Right lung (tissue), 2 donors: ENCODE measurements at regions not wholly inside any gene's neighbourhood (a gene's known extent, or its start where the extent isn't known, plus 50 kb on each side); places are given as distances from the start of the nearest gene placed in this dataset.

ENCODE experiments used
- DNase-seq, 2 donors: peaks; one replicate each; pipeline ENCODE4 v3.0.0-alpha.2; 2013

DNA sequence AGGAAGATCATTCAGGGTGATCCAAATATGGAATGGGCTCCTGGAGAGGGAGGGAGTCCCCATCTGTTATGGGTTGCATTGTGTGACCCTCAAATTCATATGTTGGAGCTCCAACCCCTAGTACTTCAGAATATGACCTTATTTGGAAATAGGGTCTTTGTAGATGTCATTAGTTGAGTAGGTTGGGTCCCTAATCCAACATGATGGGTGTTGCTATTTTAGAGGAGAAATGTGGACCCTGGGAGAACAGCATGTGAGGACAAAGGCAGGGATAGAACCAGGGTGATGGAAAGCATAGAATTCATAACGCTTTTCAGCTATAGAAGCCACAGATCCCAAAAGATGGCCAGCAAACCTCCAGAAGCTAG, 91.5 kb upstream of the SMNDC1 start:
- DNase-seq: no peak

DNA sequence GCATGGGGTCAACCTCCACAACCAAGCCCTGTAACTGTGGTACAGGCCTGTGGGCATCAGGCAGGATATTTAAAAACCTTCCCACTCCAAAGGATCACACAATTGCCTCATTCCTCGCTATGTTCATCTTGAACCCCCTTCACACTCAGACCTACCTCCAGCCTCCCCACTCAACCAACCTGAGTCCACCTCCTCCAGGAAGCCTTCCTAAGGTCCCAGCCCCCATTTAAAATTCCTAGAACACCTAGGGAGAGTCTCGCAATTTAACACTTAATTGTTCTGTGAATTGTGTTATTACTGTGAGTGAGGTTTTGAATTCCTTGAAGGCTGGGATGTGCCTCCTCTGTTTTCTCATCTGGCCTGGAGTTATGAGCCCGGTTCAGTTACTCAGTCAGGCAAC, 93.1 kb upstream of the SMNDC1 start:
- DNase-seq: no peak

DNA sequence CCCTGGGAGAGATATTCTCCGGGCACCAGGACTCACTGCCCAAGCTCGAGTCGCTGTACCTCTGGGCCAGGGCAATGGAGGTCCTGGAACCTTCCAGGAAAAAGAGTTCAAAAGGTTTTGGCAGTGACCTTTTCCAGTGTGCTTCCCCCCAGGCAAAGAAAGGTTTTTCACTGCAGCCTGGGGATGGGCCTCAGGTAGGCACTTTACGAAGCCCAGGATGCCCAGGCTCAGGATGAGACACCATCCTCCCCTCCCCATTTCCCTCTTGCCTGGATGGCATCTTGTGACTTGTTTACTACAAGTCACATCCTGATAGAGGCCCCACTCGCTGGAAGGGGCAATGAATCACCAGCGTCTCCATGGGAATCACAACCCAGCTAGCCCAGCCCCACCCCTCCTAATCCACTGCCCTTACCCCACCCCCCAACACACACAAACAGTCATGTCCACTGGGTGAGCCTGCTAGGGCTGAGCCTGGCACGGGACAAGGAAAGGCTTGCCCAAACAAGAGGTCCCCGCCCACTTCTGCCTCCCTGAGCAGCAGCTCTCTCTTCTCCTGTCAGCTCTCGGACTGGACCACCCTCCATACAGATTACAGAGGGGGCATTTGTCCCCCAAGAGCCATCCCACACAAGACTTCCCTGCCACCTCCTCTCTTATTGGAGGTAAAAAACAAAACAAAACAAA, 93.8 kb upstream of the SMNDC1 start:
- DNase-seq: no peak

DNA sequence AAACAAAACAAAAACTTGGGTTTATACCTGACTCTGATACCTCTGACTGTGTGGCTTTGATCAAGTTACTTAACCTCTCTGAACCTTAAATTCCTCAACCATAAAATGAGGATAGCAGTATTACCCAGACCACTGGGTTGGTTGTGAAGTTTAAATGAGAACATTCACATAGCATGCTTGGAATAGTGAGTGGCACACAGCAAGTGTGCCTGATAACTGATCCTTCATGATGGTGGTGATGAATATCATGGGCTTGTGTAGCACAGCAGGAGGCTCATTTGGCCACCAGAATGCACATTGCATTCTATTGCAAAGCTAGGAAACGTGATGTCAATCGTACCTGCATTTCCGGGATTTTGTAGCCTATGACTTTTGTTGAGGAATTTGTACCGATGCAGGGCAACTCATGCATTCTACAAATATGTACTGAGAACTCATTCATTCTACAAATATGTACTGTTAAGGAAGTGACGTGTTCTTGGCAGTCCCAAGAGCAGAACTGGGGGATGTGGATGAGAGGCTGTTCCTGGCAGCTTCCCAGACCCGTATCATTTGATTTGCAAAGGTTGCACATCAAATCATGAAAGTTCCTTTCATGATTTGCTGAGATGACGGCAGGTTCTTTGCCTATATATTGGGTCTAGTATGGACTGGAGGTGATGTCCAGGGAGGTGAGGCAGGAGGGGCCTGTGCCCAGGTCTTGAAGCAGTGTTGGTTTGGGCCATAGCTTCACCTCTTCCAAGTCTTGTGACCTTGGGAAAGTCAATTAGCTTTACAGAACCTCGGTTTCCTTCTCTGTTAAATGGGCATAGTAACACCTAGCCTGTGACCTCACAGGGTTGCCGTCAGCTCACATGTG, 94.6 kb upstream of the SMNDC1 start:
- DNase-seq: peak in 1 of 2 donors; percentile 39

DNA sequence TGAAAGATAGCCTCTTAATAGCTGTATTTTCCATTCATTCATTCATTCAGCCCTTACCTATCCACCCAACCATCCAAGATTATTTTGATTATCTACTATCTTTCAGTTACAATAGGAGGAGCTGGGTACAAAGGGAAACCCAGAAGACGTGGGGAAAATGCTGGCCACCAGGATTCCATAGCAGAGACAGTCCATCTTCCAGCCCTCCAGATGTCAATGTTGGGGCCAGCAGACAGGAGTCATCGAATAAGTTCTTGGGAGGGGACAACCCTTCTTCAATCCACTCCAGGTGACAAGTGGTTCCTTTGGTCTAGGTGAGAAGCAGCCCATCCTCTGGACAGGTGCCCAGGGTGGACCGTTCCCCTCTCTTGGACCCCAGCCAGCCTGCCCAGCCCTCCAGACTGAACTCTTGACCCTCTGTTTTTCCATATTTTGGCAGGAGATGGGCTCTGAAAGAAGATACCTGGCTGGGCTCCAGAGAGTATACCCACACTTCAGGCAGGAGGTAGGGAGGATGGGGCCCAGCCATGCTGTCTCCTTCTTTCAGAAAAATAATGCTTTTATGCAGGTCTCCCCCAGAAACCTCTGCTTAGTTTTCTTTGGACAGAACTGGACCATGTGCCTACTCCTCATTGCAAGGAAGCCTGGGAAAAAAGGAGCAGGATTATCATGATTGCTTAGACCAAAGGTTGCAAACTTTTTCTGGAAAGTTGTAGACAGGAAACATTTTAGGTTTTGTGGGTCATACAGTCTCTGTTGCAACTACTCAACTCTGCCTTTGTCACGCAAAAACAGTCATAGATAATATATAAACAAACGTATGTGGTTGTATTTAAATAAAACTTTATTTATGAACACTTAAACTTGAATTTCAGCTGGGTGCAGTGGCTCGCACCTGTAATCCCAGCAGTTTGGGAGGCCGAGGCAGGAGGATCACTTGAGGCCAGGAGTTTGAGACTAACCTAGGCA, 95.5 kb upstream of the SMNDC1 start:
- DNase-seq: no peak

DNA sequence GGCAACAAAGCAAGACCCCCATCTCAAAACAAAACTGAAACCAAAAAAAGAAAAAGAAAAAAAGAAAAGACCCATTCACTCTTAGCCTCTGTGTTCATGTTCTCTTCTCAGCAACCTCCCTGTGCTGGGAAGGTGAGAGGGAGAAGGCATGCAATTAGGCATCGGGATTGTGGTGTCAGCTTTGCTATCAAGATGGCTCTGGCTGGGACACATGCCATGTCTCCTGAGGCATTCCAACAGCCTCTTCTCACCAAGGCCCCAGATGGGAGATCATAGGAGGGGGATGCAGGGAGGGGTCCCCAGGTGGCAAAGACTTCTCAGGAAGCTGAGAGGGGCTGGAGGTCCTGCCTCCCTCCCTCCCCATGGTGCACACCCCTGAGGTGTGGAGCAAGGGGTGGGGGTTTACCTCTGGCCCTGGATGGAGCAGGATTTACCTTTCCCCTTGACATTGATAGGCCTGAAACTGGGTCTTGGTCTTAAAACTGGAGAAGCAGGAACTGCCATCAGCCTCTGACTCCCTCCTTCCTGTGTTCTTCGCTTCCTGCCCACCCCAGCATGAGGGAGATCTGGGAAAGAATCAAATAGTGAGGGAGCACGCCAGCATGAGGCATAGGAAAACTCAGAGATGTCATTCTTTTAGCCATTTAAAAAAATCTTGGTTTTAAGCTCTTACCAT, 96.2 kb upstream of the DUSP5 start:
- DNase-seq: no peak

DNA sequence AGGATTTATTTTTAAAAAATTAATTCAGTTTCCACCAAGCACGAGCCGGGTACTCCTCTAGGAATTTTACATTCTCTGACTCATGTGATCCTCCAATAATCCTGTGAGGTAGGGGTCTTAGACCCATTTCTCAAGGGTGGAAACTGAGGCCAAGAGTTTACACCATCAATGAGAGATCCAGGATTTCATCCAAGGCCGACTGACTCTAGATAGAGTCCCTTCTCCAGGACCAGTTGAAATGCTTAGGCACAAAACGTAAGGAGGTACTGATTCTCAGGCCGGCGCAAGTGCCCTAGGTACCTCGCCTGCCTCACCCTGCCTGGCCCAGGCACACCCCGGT, 95.7 kb upstream of the DUSP5 start:
- DNase-seq: no peak

DNA sequence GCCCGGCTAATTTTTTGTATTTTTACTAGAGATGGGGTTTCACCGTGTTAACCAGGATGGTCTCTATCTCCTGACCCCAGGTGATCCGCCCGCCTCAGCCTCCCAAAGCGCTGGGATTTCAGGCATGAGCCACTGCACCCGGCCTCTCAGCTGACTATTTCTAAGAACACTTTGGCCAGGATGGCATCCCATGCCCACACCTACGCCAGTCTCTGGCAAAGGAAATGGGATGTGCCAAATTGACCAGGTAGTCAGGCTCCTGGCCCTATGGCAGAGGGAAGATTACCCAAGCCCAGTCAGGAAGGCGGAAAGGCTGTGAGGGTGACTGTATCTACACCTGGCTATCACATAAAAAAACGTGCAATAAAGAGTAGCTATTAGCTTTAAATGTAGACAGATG, 94.1 kb upstream of the DUSP5 start:
- no peak for DNase-seq

DNA sequence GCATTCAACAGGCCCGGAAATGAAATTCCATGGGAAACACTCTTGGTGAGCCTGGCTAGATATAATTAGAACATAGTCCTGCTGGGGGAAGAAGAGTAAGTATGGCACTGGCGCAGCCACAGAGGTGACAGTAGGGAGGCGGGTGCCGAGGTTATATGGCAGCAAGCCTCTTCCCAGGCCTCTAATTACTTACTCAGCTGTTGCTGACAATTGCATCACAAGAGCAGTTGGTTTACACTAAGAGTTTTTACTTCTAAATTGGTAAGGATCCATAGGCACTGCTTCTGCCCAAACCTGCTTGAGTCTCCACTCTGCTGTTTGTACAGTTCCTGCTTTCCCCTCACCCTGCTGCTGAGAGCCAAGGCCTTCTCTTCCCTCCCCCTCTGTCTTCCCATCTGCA, 93.3 kb upstream of the DUSP5 start:
- DNase-seq: no peak

DNA sequence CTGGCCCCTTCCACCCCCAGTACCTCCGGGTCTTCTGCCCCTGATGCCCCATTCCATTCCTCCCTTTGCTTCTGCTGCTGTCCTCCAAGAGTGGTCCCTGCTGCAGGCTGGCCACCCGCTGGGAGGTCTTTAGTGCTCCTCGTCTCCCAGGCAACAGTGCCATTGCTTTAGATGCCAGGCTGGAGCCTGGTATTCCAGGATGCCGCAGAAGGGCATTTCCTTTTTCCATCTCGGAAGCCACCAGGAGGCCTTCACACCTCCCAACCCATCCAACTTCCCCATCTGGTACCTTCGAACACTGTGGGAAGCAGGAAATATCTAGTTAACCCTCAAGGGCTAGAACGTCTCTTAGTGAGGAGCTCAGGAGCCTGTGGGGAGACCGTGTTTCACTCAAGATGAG, 92.9 kb upstream of the DUSP5 start:
- DNase-seq: no peak

DNA sequence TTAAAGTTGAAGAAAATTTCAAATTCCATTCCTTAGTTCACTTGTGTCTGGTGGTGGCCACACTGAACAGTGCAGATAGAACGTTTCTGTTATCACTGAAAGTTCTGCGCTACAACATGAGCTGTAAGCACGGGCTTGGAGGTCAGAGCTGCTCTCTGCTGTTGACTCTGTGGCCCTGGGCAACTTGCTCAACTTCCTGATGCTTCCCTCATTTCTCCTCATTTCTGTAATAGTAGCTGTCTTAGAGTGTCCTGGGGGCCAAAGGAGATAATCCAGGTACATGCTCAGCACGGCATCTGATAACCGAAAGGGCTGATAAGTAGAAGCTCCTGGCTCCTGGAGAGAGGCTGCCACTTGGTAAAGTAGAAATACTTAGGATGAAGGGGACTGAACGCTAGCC, 92.3 kb upstream of the DUSP5 start:
- DNase-seq: no peak

DNA sequence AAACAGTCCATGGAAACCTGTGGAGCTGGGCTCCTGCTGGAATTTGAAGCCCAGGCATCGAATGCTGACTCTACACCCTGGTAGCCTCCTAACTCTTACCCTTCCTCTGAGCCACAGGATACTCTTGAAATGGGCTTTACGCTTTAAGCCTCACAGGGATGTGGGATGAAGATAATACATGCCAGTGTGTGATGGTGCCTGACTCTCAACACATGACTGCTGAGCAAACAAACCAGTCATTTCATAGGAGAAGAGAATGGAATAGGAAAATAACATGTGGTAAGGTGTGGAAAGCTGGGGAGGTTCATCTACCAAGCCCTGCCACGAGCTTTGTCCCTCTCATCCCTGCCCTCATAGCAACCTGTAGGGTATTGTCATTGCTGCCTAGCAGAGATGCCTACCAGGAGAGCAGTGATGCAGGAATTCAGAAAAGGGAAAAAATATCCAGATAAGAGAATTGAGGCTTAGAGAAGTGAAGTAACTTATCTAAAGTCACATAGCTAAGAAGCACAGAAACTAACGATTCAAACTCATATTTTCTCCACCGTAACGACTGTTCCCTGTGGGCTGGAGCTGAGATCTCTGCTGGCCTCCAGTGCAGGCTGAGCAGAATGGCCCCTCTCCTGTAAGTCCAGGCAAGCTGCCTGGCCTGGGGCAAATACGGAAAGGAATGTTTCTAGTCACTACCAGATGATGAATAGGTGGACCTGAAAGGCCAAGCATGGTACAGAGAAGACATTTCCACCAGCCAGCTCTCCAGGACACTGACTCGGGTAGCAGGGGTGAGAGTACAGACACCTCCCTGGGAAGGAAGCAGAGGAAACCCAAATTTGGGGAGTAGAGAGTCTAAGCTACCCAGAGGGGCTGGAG, 90.2 kb upstream of the DUSP5 start:
- no peak for DNase-seq

DNA sequence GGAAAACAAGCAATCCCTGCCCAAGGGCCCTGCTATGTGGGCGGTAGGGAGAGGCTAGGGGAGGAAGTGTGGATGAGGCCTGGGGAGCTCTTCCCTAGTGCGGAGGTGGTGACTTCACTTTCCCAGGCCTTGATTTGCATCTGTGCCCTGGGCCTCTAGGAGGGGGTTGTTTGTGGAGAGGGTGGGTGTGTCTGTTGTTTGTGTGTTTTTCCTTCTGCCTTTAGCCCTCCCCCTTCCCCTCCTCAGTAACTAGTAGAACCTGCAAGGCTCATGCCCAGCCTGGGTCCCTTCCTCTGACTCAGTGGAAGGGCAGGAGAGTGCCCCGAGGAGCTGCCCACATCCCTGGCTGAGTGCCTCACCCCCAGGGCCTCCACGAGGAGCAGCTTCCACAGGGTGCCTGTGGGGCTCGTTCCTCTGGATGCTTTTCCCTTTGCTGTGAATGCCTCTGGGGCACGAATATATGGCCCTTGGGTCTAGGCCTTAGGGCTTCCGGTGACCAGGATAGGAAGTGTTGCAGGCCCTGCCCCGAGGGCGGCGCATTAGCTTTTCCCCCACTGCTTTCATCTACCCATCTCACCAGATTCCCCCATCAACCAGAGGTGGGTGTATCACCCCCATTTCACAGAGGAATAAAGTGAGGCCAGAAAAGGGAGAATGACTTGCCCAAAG, 89.4 kb upstream of the DUSP5 start:
- no peak for DNase-seq

DNA sequence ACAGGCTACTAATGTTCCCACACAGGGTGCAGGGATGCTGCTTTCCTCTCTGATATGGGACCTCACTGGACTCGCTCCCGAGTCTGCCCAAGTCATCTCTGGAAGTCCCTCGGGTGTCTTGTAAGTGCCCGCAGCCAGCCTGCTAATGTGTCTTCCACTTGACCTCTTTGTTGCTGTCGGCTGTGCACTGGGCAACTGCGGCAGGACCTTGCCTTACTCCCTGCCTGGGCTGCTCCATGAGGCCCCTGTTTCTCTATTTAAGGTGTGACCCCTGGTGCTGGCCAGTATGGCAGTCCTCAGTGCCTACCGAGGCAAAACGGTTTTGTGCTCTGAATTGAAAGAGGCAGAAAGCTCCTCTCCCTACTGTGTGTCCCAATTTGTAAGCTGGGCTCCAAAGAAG, 88.8 kb upstream of the DUSP5 start:
- DNase-seq: no peak

DNA sequence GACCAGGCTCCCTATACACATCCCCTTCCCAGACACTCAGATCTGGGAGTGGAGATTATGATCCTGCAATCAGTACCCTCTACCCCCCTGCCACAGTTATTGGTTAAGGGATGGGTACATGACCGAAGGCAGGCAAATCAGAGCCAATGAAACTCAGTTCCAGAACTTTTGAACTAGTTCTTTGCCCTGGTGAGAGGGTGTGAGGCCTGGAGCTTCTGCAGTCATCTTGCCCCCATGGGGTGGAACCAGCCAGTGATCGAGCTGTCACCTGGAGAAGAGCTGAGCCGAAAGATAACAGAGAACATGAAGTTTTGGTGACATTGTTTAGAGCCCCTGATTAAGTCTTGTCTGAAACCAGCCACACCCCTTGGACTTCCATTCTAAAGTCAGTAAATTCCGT, 88.2 kb upstream of the DUSP5 start:
- DNase-seq: no peak

DNA sequence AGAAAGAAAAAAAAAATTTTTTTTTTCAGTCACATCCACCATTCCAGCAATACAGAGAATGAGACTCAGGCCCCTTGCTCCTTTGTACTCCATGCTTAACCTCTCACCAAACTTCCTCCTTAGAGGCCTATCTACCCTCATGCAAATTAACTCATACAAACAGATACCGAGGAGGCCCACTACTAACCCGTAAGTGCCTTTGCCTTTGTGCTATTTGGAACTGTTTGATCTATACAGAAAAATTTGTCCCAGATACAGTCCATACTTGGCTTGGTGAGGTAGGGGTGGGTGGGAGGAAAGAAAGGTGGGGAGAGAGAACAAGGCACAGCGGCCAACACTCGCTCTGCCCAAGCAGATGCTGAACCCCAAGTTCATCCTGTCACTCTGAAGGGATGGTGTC, 87.8 kb upstream of the DUSP5 start:
- no peak for DNase-seq

DNA sequence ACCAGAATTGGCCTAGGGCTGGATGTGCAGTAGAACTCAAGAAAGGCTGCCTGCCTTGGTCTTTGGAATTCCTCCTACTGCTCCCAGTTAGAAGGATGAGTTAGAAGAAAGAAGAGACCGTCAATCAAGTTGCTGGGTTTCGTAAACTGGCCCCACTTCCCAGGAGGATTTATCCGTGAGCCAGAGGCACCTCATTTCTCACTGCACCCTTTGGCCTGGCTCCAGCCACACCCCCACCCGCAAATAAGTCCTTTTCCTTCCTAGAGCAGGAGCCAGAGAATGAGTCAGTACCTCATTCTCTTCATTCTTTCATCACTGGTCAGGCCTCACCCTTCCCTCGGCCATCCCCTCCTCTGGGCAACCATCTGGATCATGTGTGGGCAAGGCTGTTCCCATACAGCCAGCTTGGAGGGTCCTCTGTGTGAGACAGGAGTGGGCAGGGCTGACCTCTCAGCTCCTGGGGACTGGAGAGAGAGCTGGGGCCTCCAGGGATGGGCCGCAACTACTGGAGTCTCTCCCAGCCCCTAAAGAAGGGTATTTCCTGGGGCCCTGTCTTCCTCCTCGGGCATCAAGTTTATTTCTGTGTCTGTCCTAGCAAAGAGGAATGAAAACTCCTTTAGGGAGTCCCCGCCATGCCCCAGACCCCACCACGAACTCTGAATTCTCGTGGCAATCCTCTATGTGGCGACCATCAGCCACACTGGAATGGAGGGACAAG, 87.2 kb upstream of the DUSP5 start:
- DNase-seq: no peak

DNA sequence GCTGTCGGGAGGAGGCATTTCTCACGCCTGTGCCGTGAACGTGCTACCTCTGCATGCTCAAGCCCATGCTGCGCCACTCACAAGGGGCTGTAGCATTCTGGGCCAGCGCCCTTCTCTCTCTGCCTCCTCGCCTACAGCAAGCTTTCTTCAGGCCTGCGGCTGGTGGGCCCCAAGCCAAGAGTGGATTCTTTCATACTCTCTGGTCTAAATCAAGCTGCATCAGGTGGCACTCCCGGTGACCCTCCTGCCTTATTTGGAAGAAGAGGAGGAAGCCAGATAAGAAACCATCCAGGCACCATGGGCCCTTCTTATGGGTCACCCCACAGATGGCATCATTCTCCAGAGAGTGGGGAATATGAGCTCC, 86.7 kb upstream of the DUSP5 start:
- DNase-seq: no peak

DNA sequence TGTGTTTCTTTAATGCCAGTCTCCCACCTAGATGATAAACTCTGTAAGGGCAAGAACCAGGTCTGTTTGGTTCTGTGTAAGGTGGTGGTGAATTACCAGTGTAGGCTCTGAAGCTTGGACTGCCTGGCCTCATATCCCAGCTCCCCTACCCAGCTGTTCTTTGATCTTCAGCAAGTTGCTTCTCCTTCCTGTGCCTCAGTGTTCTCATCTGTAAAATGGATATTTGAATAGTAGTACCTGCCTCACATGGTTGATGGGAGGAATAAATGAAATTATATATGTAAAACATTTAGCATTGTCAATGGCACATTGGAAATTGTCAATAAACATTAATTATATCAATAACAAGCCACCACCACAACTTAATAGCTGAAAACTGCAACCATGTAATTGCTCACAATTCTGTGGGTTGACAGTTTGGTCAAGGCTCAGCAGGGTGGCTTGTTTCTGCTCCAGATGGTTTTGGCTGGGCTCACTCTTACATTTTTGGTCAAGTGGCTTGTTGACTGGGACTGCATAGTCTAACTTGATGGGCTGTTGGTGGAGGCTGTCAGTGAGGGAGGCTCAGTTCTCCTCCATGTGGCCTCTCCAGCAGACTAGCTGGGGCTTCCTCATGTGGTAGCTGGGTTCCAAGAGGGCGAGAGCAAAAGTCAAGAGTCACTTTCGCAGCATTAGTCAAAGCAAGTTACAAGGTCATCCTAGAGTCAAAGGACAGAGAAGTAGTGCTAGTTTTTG, 84.5 kb upstream of the DUSP5 start:
- no peak for DNase-seq
